ENCODE measurements at regions not wholly inside any gene's neighbourhood (a gene's known extent, or its start where the extent isn't known, plus 50 kb on each side); places are given as distances from the start of the nearest gene placed in this dataset.

- 83 to 90% (median 87%) methylated on average over 5 of the region's 5 CpGs for WGBS, 5 donors
- intact Hi-C loops (cut with DNase I; ENCODE audit: low total_unique reads): no loop called here
Measured at GRCh38 chr4:116082808-116083366, 969.5 kb upstream of the NDST4 start.

GRCh38 chr4:116073051-116073450, 959.6 kb upstream of the NDST4 start:
- TF ChIP-seq POLR2A (IDR thresholded peaks at IDR 0.05) (no peak), POLR2AphosphoS5 (IDR thresholded peaks at IDR 0.05) (no peak)
- H3K4me3 ChIP-seq: no peak overlapping the region
- intact Hi-C loops (cut with DNase I; ENCODE audit: low total_unique reads): no loop called here
- no peaks in the 10 kb centered on the region for H3K27me3 ChIP-seq
- H3K4me1 ChIP-seq: no peaks in the 10 kb centered on the region
- H3K9me3 ChIP-seq: peaks cover 0 to 17% (median under 1%) of the 10 kb centered on the region in 4 donors
- H3K36me3 ChIP-seq: no peaks in the 10 kb centered on the region
- 79 to 82% (median 80%) methylated on average over 1 of the region's 1 CpG for WGBS, 5 donors
- DNase-seq: no peak
- H3K27ac ChIP-seq: no peak overlapping the region

More at GRCh38 chr4:116082808-116083366, 969.5 kb upstream of the NDST4 start:
- no peaks in the 10 kb centered on the region for H3K27me3 ChIP-seq
- no peak overlapping the region for H3K4me3 ChIP-seq
- H3K9me3 ChIP-seq: peaks cover 0 to 17% (median 10%) of the 10 kb centered on the region in 4 donors
- no peak for DNase-seq
- H3K27ac ChIP-seq: no peak overlapping the region
- no peak for TF ChIP-seq POLR2AphosphoS5 (IDR thresholded peaks at IDR 0.05)
- no peak for TF ChIP-seq EP300 (IDR thresholded peaks at IDR 0.05)
- no peak for TF ChIP-seq CTCF (IDR thresholded peaks at IDR 0.05)
- TF ChIP-seq POLR2A (IDR thresholded peaks at IDR 0.05): no peak
- no peaks in the 10 kb centered on the region for H3K36me3 ChIP-seq
- no peaks in the 10 kb centered on the region for H3K4me1 ChIP-seq

- Histone ChIP-seq H3K4me3 (no peak overlapping the region), H3K9me3 (peaks cover 0 to 5% (median 0%) of the 10 kb centered on the region in 4 donors), H3K36me3 (no peaks in the 10 kb centered on the region), H3K4me1 (no peaks in the 10 kb centered on the region), H3K27ac (no peak overlapping the region), H3K27me3 (no peaks in the 10 kb centered on the region)
- intact Hi-C loops (cut with DNase I; ENCODE audit: low total_unique reads): no loop called here
- no peak for DNase-seq
- TF ChIP-seq POLR2AphosphoS5 (IDR thresholded peaks at IDR 0.05): no peak
- TF ChIP-seq CTCF (IDR thresholded peaks at IDR 0.05): no peak
- no peak for TF ChIP-seq POLR2A (IDR thresholded peaks at IDR 0.05)
- TF ChIP-seq EP300 (IDR thresholded peaks at IDR 0.05): no peak
Measured at GRCh38 chr4:116070283-116070682, 956.9 kb upstream of the NDST4 start.

GRCh38 chr4:116066711-116067245, 953.4 kb upstream of the NDST4 start:
- H3K36me3 ChIP-seq: no peaks in the 10 kb centered on the region
- intact Hi-C loops (cut with DNase I; ENCODE audit: low total_unique reads): no loop called here
- H3K27me3 ChIP-seq: no peaks in the 10 kb centered on the region
- no peak overlapping the region for H3K27ac ChIP-seq
- no peak overlapping the region for H3K4me3 ChIP-seq
- no peak for TF ChIP-seq POLR2AphosphoS5 (IDR thresholded peaks at IDR 0.05)
- TF ChIP-seq POLR2A (IDR thresholded peaks at IDR 0.05): no peak
- no peak for TF ChIP-seq EP300 (IDR thresholded peaks at IDR 0.05)
- no peak for TF ChIP-seq CTCF (IDR thresholded peaks at IDR 0.05)
- H3K9me3 ChIP-seq: peaks cover 0 to 5% (median 0%) of the 10 kb centered on the region in 4 donors
- WGBS, 5 donors: 47 to 85% (median 58%) methylated on average over 5 of the region's 5 CpGs
- DNase-seq: no peak
- H3K4me1 ChIP-seq: no peaks in the 10 kb centered on the region

GRCh38 chr4:116064331-116064730, 950.9 kb upstream of the NDST4 start:
- Histone ChIP-seq H3K27ac (no peak overlapping the region), H3K36me3 (no peaks in the 10 kb centered on the region), H3K4me3 (no peak overlapping the region), H3K27me3 (no peaks in the 10 kb centered on the region), H3K4me1 (no peaks in the 10 kb centered on the region), H3K9me3 (peaks cover 0 to 5% (median 0%) of the 10 kb centered on the region in 4 donors)
- intact Hi-C loops (cut with DNase I; ENCODE audit: low total_unique reads): no loop called here
- no peak for TF ChIP-seq POLR2AphosphoS5 (IDR thresholded peaks at IDR 0.05)
- TF ChIP-seq CTCF (IDR thresholded peaks at IDR 0.05): no peak
- no peak for TF ChIP-seq POLR2A (IDR thresholded peaks at IDR 0.05)
- TF ChIP-seq EP300 (IDR thresholded peaks at IDR 0.05): no peak
- 78 to 92% (median 89%) methylated on average over 2 of the region's 2 CpGs for WGBS, 5 donors
- no peak for DNase-seq
